IMR-90 (cell line): ENCODE measurements at regions not wholly inside any gene's neighbourhood (a gene's known extent, or its start where the extent isn't known, plus 50 kb on each side); places are given as distances from the start of the nearest gene placed in this dataset.

ENCODE experiments used
- ATAC-seq: fragments of 200-7000 bp; cut with Tn5 transposase; 2 replicates; pipeline ENCODE4 v1.9.1; 2020; ENCODE audit warnings: low read depth, mild to moderate bottlenecking, moderate library complexity
- BruUV-seq: library from RNA; stranded (reverse); fragments of 400-500 nt; replicated peaks from 2 replicates; lab custom pipeline; 2021; lab: Mats Ljungman, UMichigan
- CTCF ChIA-PET: fragments of 300-600 bp; formaldehyde crosslinking; extraction: SDS; loops from one replicate; lab custom pipeline; 2021; ENCODE audit warnings: antibody characterized with exemption; lab: Yijun Ruan, JAX
- POLR2A ChIA-PET: fragments of 300-600 bp; sonication (Branson Sonifier 250); formaldehyde crosslinking; loops from one replicate; lab custom pipeline; 2022; ENCODE audit warnings: antibody characterized with exemption; ENCODE audit not compliant: unreplicated experiment; lab: Charles Lee
- DNase-seq: peaks from one replicate; pipeline ENCODE4 v3.0.0; 2013
- H2AFZ ChIP-seq: replicated peaks from 2 replicates; pipeline ENCODE3; 2013; ENCODE audit warnings: low read length, mild to moderate bottlenecking; ENCODE audit not compliant: poor library complexity
- H2AK5ac ChIP-seq: 2 replicates; pipeline ENCODE4 v1.6.1; 2013; ENCODE audit warnings: low read depth, low read length, inconsistent platforms
- H2AK9ac ChIP-seq: replicated peaks from 2 replicates; pipeline ENCODE3; 2013; ENCODE audit warnings: mild to moderate bottlenecking, low read depth, low read length, moderate library complexity; ENCODE audit not compliant: poor library complexity
- H2BK120ac ChIP-seq: 2 replicates; pipeline ENCODE4 v1.6.1; 2013; ENCODE audit warnings: low read depth, low read length, inconsistent platforms
- H2BK15ac ChIP-seq: 3 replicates; pipeline ENCODE4 v1.6.1; 2013; ENCODE audit warnings: low read depth, low read length, inconsistent platforms
- H2BK20ac ChIP-seq: 2 replicates; pipeline ENCODE4 v1.6.1; 2013; ENCODE audit warnings: low read depth, mild to moderate bottlenecking, inconsistent platforms, low read length, moderate library complexity
- H2BK5ac ChIP-seq: 2 replicates; pipeline ENCODE4 v1.6.1; 2013; ENCODE audit warnings: mild to moderate bottlenecking, low read depth, low read length, inconsistent platforms; ENCODE audit not compliant: poor library complexity, severe bottlenecking
- H3K14ac ChIP-seq: replicated peaks from 2 replicates; pipeline ENCODE4 v1.6.1; 2013; ENCODE audit warnings: low read depth, low read length, inconsistent platforms
- H3K18ac ChIP-seq: 2 replicates; pipeline ENCODE4 v1.6.1; 2013; ENCODE audit warnings: low read depth, low read length, control low read depth
- H3K23ac ChIP-seq: 2 replicates; pipeline ENCODE4 v1.6.1; 2013; ENCODE audit warnings: low read depth, low read length, inconsistent platforms
- H3K27ac ChIP-seq: 2 replicates; pipeline ENCODE4 v1.5.1; 2013; ENCODE audit warnings: mild to moderate bottlenecking, control low read depth, low read length; ENCODE audit not compliant: insufficient read depth
- H3K27me3 ChIP-seq: 2 replicates; pipeline ENCODE4 v1.6.1; 2013; ENCODE audit warnings: low read length; ENCODE audit not compliant: control insufficient read depth, insufficient read depth
- H3K36me3 ChIP-seq: 2 replicates; pipeline ENCODE4 v1.6.1; 2013; ENCODE audit warnings: low read length, mixed read lengths; ENCODE audit not compliant: control insufficient read depth, insufficient read depth
- H3K4ac ChIP-seq: 2 replicates; pipeline ENCODE4 v1.6.1; 2013; ENCODE audit warnings: low read depth, low read length, inconsistent platforms
- H3K4me1 ChIP-seq: 2 replicates; pipeline ENCODE4 v1.6.1; 2013; ENCODE audit warnings: low read length, mixed read lengths; ENCODE audit not compliant: control insufficient read depth, insufficient read depth
- H3K4me2 ChIP-seq: 2 replicates; pipeline ENCODE4 v1.6.1; 2013; ENCODE audit warnings: low read depth, mild to moderate bottlenecking, control low read depth, low read length, moderate library complexity
- H3K4me3 ChIP-seq: 2 replicates; pipeline ENCODE4 v1.5.1; 2013; ENCODE audit warnings: low read depth, mild to moderate bottlenecking, control low read depth, low read length, moderate library complexity; ENCODE audit not compliant: insufficient read depth
- H3K56ac ChIP-seq: 2 replicates; pipeline ENCODE4 v1.6.1; 2013; ENCODE audit warnings: low read length, inconsistent platforms; ENCODE audit not compliant: insufficient read depth; ENCODE audit errors: extremely low read depth
- H3K79me1 ChIP-seq, 2 experiments: 2 replicates each; pipeline ENCODE4 v1.6.1; 2013; ENCODE audit warnings: low read length in 2 of 2, inconsistent platforms in 1 of 2, low read depth in 1 of 2
- H3K9ac ChIP-seq: 2 replicates; pipeline ENCODE4 v1.6.1; 2013; ENCODE audit warnings: low read depth, low read length, control low read depth
- H3K9me1 ChIP-seq: 2 replicates; pipeline ENCODE4 v1.6.1; 2013; ENCODE audit warnings: low read length, inconsistent platforms; ENCODE audit not compliant: insufficient read depth
- H3K9me3 ChIP-seq: 2 replicates; pipeline ENCODE4 v1.6.1; 2013; ENCODE audit warnings: low read length; ENCODE audit not compliant: control insufficient read depth, insufficient read depth
- H4K20me1 ChIP-seq: 2 replicates; pipeline ENCODE4 v1.6.1; 2013; ENCODE audit warnings: low read length, inconsistent platforms; ENCODE audit not compliant: insufficient read depth
- H4K5ac ChIP-seq: 2 replicates; pipeline ENCODE4 v1.6.1; 2013; ENCODE audit warnings: mild to moderate bottlenecking, low read depth, low read length, control low read depth
- H4K8ac ChIP-seq, 2 experiments: 2 replicates each; pipeline ENCODE4 v1.6.1; 2013; ENCODE audit warnings: low read depth in 2 of 2, low read length in 2 of 2, control low read depth in 1 of 2, inconsistent platforms in 1 of 2
- H4K91ac ChIP-seq: 2 replicates; pipeline ENCODE4 v1.6.1; 2013; ENCODE audit warnings: low read depth, low read length, inconsistent platforms; ENCODE audit not compliant: insufficient read depth
- BHLHE40 ChIP-seq: fragments of 150-350 bp; IDR thresholded peaks from 2 replicates; pipeline ENCODE4 v1.6.1; 2016; ENCODE audit warnings: mild to moderate bottlenecking, low read depth, low read length
- CEBPB ChIP-seq: IDR thresholded peaks from 2 replicates; pipeline ENCODE4 v1.6.1; 2012; ENCODE audit warnings: low read depth, low read length, improper control_type of control experiment
- CHD1 ChIP-seq: IDR thresholded peaks from 2 replicates; pipeline ENCODE4 v1.6.1; 2012; ENCODE audit warnings: low read depth, low read length, improper control_type of control experiment
- FOS ChIP-seq: fragments of 150-350 bp; IDR thresholded peaks from 2 replicates; pipeline ENCODE4 v1.6.1; 2016; ENCODE audit warnings: low read depth, low read length
- MAFK ChIP-seq: IDR thresholded peaks from 2 replicates; pipeline ENCODE4 v1.6.1; 2012; ENCODE audit warnings: low read depth, low read length, improper control_type of control experiment
- MAZ ChIP-seq: IDR thresholded peaks from 2 replicates; pipeline ENCODE4 v1.6.1; 2012; ENCODE audit warnings: low read depth, mild to moderate bottlenecking, low read length, improper control_type of control experiment, moderate library complexity, borderline replicate concordance
- MXI1 ChIP-seq: IDR thresholded peaks from 2 replicates; pipeline ENCODE4 v1.6.1; 2012; ENCODE audit warnings: low read depth, mild to moderate bottlenecking, low read length, moderate library complexity, borderline replicate concordance
- NFE2L2 ChIP-seq: fragments of 150-350 bp; IDR thresholded peaks from 2 replicates; pipeline ENCODE4 v1.6.1; 2016; ENCODE audit warnings: low read depth, mild to moderate bottlenecking, low read length
- POLR2A ChIP-seq: IDR thresholded peaks from 2 replicates; pipeline ENCODE4 v1.6.1; 2012; ENCODE audit warnings: mild to moderate bottlenecking, low read depth, low read length
- RAD21 ChIP-seq: IDR thresholded peaks from 2 replicates; pipeline ENCODE4 v1.6.1; 2012; ENCODE audit warnings: low read length, improper control_type of control experiment
- RCOR1 ChIP-seq: IDR thresholded peaks from 2 replicates; pipeline ENCODE4 v1.6.1; 2012; ENCODE audit warnings: mild to moderate bottlenecking, low read length, improper control_type of control experiment; ENCODE audit not compliant: insufficient replicate concordance
- RFX5 ChIP-seq: IDR thresholded peaks from 2 replicates; pipeline ENCODE4 v1.8.0; 2012; ENCODE audit warnings: low read depth, mild to moderate bottlenecking, low read length, moderate library complexity
- SMC3 ChIP-seq: fragments of 150-350 bp; IDR thresholded peaks from 2 replicates; pipeline ENCODE4 v1.6.1; 2016; ENCODE audit warnings: low read depth, mild to moderate bottlenecking, antibody characterized with exemption, low read length, moderate library complexity
- WGBS, 2 experiments: methylation state at CpG; one replicate each; pipeline versions ENCODE4 v1.1.5 to v1.1.7; 2013; ENCODE audit warnings: missing lambda C conversion rate in 2 of 2; ENCODE audit not compliant: insufficient read length in 1 of 2; ENCODE audit errors: extremely low coverage in 2 of 2; 5-methylcytosine and 5-hydroxymethylcytosine counted together
- dilution Hi-C: fragments of 300-500 bp; cut with HindIII; formaldehyde crosslinking; loops from one replicate; pipeline ENCODE4 v1.14.3; 2018; ENCODE audit warnings: low sequenced_read_pairs; ENCODE audit not compliant: unreplicated experiment
- in situ Hi-C: fragments of 300-500 bp; cut with MboI; formaldehyde crosslinking; loops from 3 replicates; pipeline ENCODE4 v1.14.3; 2019; ENCODE audit warnings: low sequenced_read_pairs, inconsistent platforms, mixed read lengths
- intact Hi-C: fragments of 100-400 bp; cut with micrococcal nuclease; formaldehyde crosslinking; loops from 2 replicates; pipeline ENCODE4 v1.10.0; 2022
- TF ChIP-seq, protein P1 (sequence below): conservative IDR thresholded peaks from 2 replicates; pipeline ENCODE4 v1.5.1; 2012; ENCODE audit warnings: mild to moderate bottlenecking, low read depth, low read length, improper control_type of control experiment
- TF ChIP-seq, protein P2 (sequence below): fragments of 150-350 bp; IDR thresholded peaks from 2 replicates; pipeline ENCODE4 v1.6.1; 2016; ENCODE audit warnings: low read depth, mild to moderate bottlenecking, low read length, moderate library complexity, borderline replicate concordance
- TF ChIP-seq, protein P3 (sequence below): fragments of 150-350 bp; IDR thresholded peaks from 2 replicates; pipeline ENCODE4 v1.6.1; 2017; ENCODE audit warnings: mild to moderate bottlenecking, antibody characterized with exemption, low read length, low read depth

DNA sequence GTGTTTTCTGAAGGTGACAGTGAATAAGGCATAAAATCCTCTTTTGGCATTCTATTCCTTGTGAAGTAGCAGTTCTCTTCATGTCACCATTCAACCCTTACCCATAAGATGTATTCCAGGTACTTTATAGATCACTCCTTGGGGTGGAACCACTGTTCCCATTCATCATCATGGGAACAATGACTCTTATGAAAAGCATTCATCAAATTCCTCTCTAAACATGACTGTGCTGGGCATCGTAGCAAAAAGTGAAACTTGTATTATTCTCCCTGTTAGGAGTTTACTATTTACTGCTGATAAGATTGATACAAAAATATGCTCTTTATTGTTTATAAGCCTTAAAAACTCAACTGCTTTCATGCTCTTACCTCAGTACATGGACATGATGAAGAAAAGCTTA lies 793.4 kb downstream of the LIG4 start:
- peak; percentile 6 for DNase-seq
- WGBS, 2 experiments = no CpG with 5 or more reads among the region's 1 CpG
- no peak overlapping the region; the same call in 1 of the 2 replicates for H2BK120ac ChIP-seq
- H2AFZ ChIP-seq = no peak overlapping the region
- no peak overlapping the region for H2BK5ac ChIP-seq
- H3K27ac ChIP-seq = no peak overlapping the region
- H4K20me1 ChIP-seq = no peaks in the 10 kb centered on the region
- H3K9ac ChIP-seq = no peak overlapping the region
- H3K23ac ChIP-seq = peak overlapping the region; percentile 13; the same call in 1 of the 2 replicates
- H2BK20ac ChIP-seq = peak overlapping the region; percentile 16; the same call in 1 of the 2 replicates
- H2AK9ac ChIP-seq = no peak overlapping the region
- H3K4ac ChIP-seq = no peak overlapping the region
- H3K56ac ChIP-seq = no peak overlapping the region
- TF ChIP-seq, protein P1, sequence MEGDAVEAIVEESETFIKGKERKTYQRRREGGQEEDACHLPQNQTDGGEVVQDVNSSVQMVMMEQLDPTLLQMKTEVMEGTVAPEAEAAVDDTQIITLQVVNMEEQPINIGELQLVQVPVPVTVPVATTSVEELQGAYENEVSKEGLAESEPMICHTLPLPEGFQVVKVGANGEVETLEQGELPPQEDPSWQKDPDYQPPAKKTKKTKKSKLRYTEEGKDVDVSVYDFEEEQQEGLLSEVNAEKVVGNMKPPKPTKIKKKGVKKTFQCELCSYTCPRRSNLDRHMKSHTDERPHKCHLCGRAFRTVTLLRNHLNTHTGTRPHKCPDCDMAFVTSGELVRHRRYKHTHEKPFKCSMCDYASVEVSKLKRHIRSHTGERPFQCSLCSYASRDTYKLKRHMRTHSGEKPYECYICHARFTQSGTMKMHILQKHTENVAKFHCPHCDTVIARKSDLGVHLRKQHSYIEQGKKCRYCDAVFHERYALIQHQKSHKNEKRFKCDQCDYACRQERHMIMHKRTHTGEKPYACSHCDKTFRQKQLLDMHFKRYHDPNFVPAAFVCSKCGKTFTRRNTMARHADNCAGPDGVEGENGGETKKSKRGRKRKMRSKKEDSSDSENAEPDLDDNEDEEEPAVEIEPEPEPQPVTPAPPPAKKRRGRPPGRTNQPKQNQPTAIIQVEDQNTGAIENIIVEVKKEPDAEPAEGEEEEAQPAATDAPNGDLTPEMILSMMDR = no peak
- TF ChIP-seq CHD1 (no peak), MAZ (no peak), MXI1 (no peak), POLR2A (no peak), RFX5 (no peak), FOS (no peak), SMC3 (no peak), NFE2L2 (no peak), RAD21 (no peak), MAFK (no peak), RCOR1 (no peak), BHLHE40 (no peak), CEBPB (no peak)
- TF ChIP-seq, protein P2, sequence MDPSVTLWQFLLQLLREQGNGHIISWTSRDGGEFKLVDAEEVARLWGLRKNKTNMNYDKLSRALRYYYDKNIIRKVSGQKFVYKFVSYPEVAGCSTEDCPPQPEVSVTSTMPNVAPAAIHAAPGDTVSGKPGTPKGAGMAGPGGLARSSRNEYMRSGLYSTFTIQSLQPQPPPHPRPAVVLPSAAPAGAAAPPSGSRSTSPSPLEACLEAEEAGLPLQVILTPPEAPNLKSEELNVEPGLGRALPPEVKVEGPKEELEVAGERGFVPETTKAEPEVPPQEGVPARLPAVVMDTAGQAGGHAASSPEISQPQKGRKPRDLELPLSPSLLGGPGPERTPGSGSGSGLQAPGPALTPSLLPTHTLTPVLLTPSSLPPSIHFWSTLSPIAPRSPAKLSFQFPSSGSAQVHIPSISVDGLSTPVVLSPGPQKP = no peak
- TF ChIP-seq, protein P3, sequence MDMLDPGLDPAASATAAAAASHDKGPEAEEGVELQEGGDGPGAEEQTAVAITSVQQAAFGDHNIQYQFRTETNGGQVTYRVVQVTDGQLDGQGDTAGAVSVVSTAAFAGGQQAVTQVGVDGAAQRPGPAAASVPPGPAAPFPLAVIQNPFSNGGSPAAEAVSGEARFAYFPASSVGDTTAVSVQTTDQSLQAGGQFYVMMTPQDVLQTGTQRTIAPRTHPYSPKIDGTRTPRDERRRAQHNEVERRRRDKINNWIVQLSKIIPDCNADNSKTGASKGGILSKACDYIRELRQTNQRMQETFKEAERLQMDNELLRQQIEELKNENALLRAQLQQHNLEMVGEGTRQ = no peak
- peaks cover 12 to 26% of the 10 kb centered on the region in 2 experiments; a peak in 3 of 4 replicates for H3K79me1 ChIP-seq
- H3K18ac ChIP-seq = no peak overlapping the region; the same call in 1 of the 2 replicates
- no peak overlapping the region; the same call in 2 of the 3 replicates for H2BK15ac ChIP-seq
- no peak overlapping the region for H4K91ac ChIP-seq
- no peak overlapping the region; the same call in 1 of the 2 replicates for H4K5ac ChIP-seq
- H3K14ac ChIP-seq = 0 out of 2 replicates have a peak overlapping the region, but pooled peaks have one; percentile 8
- H4K8ac ChIP-seq = 0 out of 4 replicates have a peak overlapping the region, but pooled peaks of 1 of the 2 experiments have one; percentile 61
- in situ Hi-C loops (no loop called here), intact Hi-C loops (no loop called here), dilution Hi-C loops (no loop called here)
- ATAC-seq = peak; percentile 36; the same call in 1 of the 2 replicates
- peak overlapping the region; percentile 88; the same call in 1 of the 2 replicates for H3K4me2 ChIP-seq
- H3K4me1 ChIP-seq = peaks cover 4% of the 10 kb centered on the region
- no peaks in the 10 kb centered on the region for H3K9me1 ChIP-seq
- ChIA-PET CTCF (no interaction called here), POLR2A (no interaction called here)
- no peak overlapping the region for H2AK5ac ChIP-seq
- peaks cover 3% of the 10 kb centered on the region for H3K9me3 ChIP-seq
- no peaks in the 10 kb centered on the region for H3K36me3 ChIP-seq
- H3K4me3 ChIP-seq = no peak overlapping the region; the same call in 1 of the 2 replicates
- no TSS peak for BruUV-seq
- H3K27me3 ChIP-seq = no peaks in the 10 kb centered on the region
